BJ (cell line): ENCODE measurements at regions not wholly inside any gene's neighbourhood (a gene's known extent, or its start where the extent isn't known, plus 50 kb on each side); places are given as distances from the start of the nearest gene placed in this dataset.

ENCODE experiments used
- CTCF ChIA-PET: fragments of 350-600 bp; formaldehyde crosslinking; extraction: SDS; loops from one replicate; lab custom pipeline; 2021; ENCODE audit warnings: antibody characterized with exemption, inconsistent platforms; lab: Yijun Ruan, JAX
- POLR2A ChIA-PET: fragments of 300-600 bp; sonication (Branson Sonifier 250); formaldehyde crosslinking; extraction: SDS; loops from one replicate; lab custom pipeline; 2021; ENCODE audit warnings: antibody characterized with exemption; lab: Charles Lee
- DNase-seq: peaks from one replicate; pipeline ENCODE4 v3.0.0-alpha.2; 2011; ENCODE audit warnings: low read depth
- H3K27me3 ChIP-seq: 2 replicates; pipeline ENCODE4 v1.6.0; 2011; ENCODE audit warnings: low read length; ENCODE audit not compliant: control insufficient read depth, insufficient read depth
- H3K36me3 ChIP-seq: 2 replicates; pipeline ENCODE4 v1.5.1; 2011; ENCODE audit warnings: low read length; ENCODE audit not compliant: control insufficient read depth, insufficient read depth
- H3K4me3 ChIP-seq: 2 replicates; pipeline ENCODE4 v1.5.1; 2011; ENCODE audit warnings: low read depth, mild to moderate bottlenecking, control low read depth, low read length
- CTCF ChIP-seq: IDR thresholded peaks from 2 replicates; pipeline ENCODE4 v1.5.1; 2011; ENCODE audit warnings: low read depth, mild to moderate bottlenecking, control low read depth, inconsistent platforms, low read length, moderate library complexity; ENCODE audit not compliant: insufficient read depth

DNA sequence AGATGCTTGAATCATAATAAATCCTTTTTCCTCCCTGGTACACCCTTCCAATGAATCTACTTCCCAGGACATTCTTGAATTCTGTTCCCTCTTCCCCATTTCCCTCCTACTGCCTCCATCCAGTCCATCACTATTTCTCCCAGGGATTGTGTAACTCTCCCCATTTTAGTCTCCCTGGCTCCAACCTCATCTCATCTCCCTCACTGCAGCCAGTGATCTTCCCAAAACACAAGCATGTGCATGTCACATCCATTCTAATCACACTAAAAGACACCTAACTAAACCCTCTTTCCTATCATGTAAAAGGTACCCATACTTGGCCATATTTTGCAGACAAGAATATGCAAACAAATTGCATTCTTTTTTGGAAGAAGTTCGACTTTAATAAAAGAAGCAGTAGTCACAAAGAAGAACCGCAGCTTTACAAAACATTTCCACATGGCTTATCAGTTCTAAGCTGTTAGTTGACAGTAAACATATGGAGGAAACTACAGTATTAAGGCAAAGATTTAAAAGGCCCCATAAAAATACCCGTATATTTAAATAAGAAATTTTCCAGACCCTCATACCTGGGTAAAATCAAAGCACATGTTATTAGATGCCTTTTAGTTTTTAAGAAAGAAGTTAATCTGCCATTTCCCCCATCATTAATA, 111.0 kb downstream of the KCTD12 start:
- no peak overlapping the region for H3K4me3 ChIP-seq
- no peaks in the 10 kb centered on the region for H3K36me3 ChIP-seq
- H3K27me3 ChIP-seq, result no peaks in the 10 kb centered on the region
- no peak for DNase-seq
- ChIA-PET CTCF (no interaction called here), POLR2A (no interaction called here)
- TF ChIP-seq CTCF, result no peak

- TF ChIP-seq CTCF, result no peak
- Histone ChIP-seq H3K27me3 (no peaks in the 10 kb centered on the region), H3K4me3 (no peak overlapping the region), H3K36me3 (no peaks in the 10 kb centered on the region)
- no peak for DNase-seq
- ChIA-PET CTCF (interaction anchor here (0.6 kb wide), 1 partner anchor 99 kb away, joined by 3 read pairs; no protein-coding TSS in a partner anchor), POLR2A (no interaction called here)
Observed at GRCh38 chr13:76773448-76774094, 112.6 kb downstream of the KCTD12 start.

GRCh38 chr13:76772241-76772640, 114.0 kb downstream of the KCTD12 start:
- ChIA-PET CTCF (no interaction called here), POLR2A (interaction anchor here (0.6 kb wide), 1 partner anchor 20 kb away, joined by 3 read pairs; no protein-coding TSS in a partner anchor)
- no peak for DNase-seq
- H3K36me3 ChIP-seq, result no peaks in the 10 kb centered on the region
- no peak overlapping the region for H3K4me3 ChIP-seq
- no peaks in the 10 kb centered on the region for H3K27me3 ChIP-seq
- no peak for TF ChIP-seq CTCF

DNA sequence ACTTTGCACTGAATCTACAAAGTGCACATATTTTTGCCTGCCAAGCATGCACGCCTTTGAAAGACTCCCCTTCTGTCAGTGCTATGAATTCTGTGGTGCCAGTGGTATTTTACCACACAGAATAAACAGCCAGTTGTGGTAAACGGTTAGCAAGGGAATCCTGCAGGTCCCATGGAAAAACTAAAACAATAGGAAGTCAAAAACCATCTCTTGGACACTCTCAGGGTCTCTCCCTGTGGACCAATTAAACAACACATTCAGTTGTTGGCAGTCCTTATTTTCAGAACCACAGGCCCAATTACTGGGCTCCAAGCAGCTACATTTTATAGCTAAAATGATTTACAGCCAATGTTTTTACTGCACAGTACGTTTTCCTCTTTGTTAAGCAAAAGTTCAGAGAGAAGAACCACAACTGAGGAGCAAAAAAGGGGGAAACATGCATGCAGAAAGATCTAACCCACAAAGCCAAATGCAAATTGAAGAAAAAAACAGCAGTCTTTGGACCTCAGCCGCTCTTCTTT, 116.9 kb downstream of the KCTD12 start:
- DNase-seq, result no peak
- no peak overlapping the region for H3K4me3 ChIP-seq
- H3K27me3 ChIP-seq, result no peaks in the 10 kb centered on the region; the same call in 1 of the 2 replicates
- CTCF ChIA-PET, result interaction anchor here (1.4 kb wide), 1 partner anchor 24 kb away, joined by 4 read pairs; no protein-coding TSS in a partner anchor
- POLR2A ChIA-PET, result no interaction called here
- TF ChIP-seq CTCF, result no peak
- H3K36me3 ChIP-seq, result no peaks in the 10 kb centered on the region

- ChIA-PET POLR2A (no interaction called here), CTCF (no interaction called here)
- no peak overlapping the region for H3K4me3 ChIP-seq
- no peak for DNase-seq
- H3K36me3 ChIP-seq, result no peaks in the 10 kb centered on the region
- no peaks in the 10 kb centered on the region; the same call in 1 of the 2 replicates for H3K27me3 ChIP-seq
- TF ChIP-seq CTCF, result no peak
Observed at GRCh38 chr13:76768384-76768783, 117.8 kb downstream of the KCTD12 start.
